ENCODE measurements at regions not wholly inside any gene's neighbourhood (a gene's known extent, or its start where the extent isn't known, plus 50 kb on each side); places are given as distances from the start of the nearest gene placed in this dataset.

- no peak for FAIRE-seq
- WGBS (ENCODE audit: low lambda C conversion rate), result 2% methylated on average over 5 of the region's 5 CpGs
- in situ Hi-C loops (cut with HindIII; ENCODE audit: extremely low pct_ligation_motif_present, low pct_unique_long_range_greater_than_20kb), result no loop called here
Measured at GRCh38 chr3:87805670-87806069, 253.1 kb downstream of the CGGBP1 start.

More at GRCh38 chr3:87805670-87806069, 253.1 kb downstream of the CGGBP1 start:
- H3K4me1 ChIP-seq (ENCODE audit: insufficient read depth, low read length), result no peaks in the 10 kb centered on the region
- H3K36me3 ChIP-seq (replicated peaks in 1 of 2; ENCODE audit: control insufficient read depth in 1 of 2, insufficient read depth in 2 of 2, low read length in 2 of 2), result no peaks in the 10 kb centered on the region
- no TSS peak for BruUV-seq (replicated peaks)
- no peaks in the 10 kb centered on the region for H4K20me1 ChIP-seq (ENCODE audit: insufficient read depth, low read length)
- ChIA-PET CTCF (ENCODE audit: low intra/inter-chr PET ratio, low total read pairs) (no interaction called here), POLR2A (no interaction called here)
- no peak overlapping the region for H3K27ac ChIP-seq (ENCODE audit: extremely low read length, insufficient read depth, low read length)
- TF ChIP-seq MXD3 (CRISPR knock-in tag; IDR thresholded peaks at IDR 0.05) (no peak), GLI4 (CRISPR knock-in tag; IDR thresholded peaks at IDR 0.05; ENCODE audit: borderline replicate concordance) (no peak), HOXA5 (CRISPR knock-in tag; IDR thresholded peaks at IDR 0.05) (no peak), ZNF432 (CRISPR knock-in tag; IDR thresholded peaks at IDR 0.05; ENCODE audit: borderline replicate concordance) (no peak), TEF (CRISPR knock-in tag; IDR thresholded peaks at IDR 0.05) (no peak), RERE (CRISPR knock-in tag; IDR thresholded peaks at IDR 0.05; ENCODE audit: low read depth) (no peak), GABPA (IDR thresholded peaks at IDR 0.05; ENCODE audit: low read depth, low read length) (no peak), GABPA (CRISPR knock-in tag; IDR thresholded peaks at IDR 0.05; ENCODE audit: low read depth) (no peak), ZNF615 (CRISPR knock-in tag; IDR thresholded peaks at IDR 0.05; ENCODE audit: borderline replicate concordance) (no peak), MNT (IDR thresholded peaks at IDR 0.05) (no peak)
- H3K4me2 ChIP-seq (ENCODE audit: low read depth, low read length), result no peak overlapping the region
- no peaks in the 10 kb centered on the region for H3K27me3 ChIP-seq (ENCODE audit: control insufficient read depth in 1 of 2, insufficient read depth in 2 of 2, low read length in 2 of 2)
- ATAC-seq, result no peak
- H3K9me3 ChIP-seq (ENCODE audit: low read length), result no peaks in the 10 kb centered on the region
- H3K4me3 ChIP-seq (replicated peaks in 1 of 3; ENCODE audit: insufficient read depth in 1 of 3, low read depth in 2 of 3, low read length in 3 of 3), result no peak overlapping the region
- H2AFZ ChIP-seq (ENCODE audit: low read length), result no peak overlapping the region
- H3K79me2 ChIP-seq (ENCODE audit: insufficient read depth, low read length), result no peaks in the 10 kb centered on the region
- intact Hi-C loops (cut with micrococcal nuclease; ENCODE audit: unreplicated experiment), result no loop called here
- no peak overlapping the region for H3K9ac ChIP-seq (ENCODE audit: insufficient read depth, low read depth, low read length)
- DNase-seq (ENCODE audit: low spot score), result no peak

Data from HepG2 (cell line).